Thyroid gland (tissue), 4 donors: ENCODE measurements at regions not wholly inside any gene's neighbourhood (a gene's known extent, or its start where the extent isn't known, plus 50 kb on each side); places are given as distances from the start of the nearest gene placed in this dataset. TPM values are rescaled to one million over a fixed set of nuclear protein-coding genes. Genes with fewer than 3 reads are reported as not detected.

Experiments
- DNase-seq, 2 donors: peaks; one replicate each; pipeline ENCODE4 v3.0.0-alpha.2; 2019
- H3K27ac ChIP-seq, 3 donors: fragments of 200-600 bp; sonication (generic); 1 replicate in 2 of 3; 2 replicates in 1 of 3; pipeline ENCODE4 v1.5.1; 2016 to 2019; ENCODE audit warnings: mild to moderate bottlenecking in 1 of 3, moderate library complexity in 1 of 3
- H3K27me3 ChIP-seq: fragments of 200-600 bp; sonication (generic); one replicate; pipeline ENCODE4 v1.5.1; 2019
- H3K36me3 ChIP-seq, 2 donors: fragments of 200-600 bp; sonication (generic); one replicate each; pipeline ENCODE4 v1.5.1; 2016 to 2019
- H3K4me1 ChIP-seq, 2 donors: fragments of 200-600 bp; sonication (generic); one replicate each; pipeline ENCODE4 v1.5.1; 2017 to 2019
- H3K4me3 ChIP-seq, 3 donors: fragments of 200-600 bp; sonication (generic); replicated peaks in 1 of 3; 1 replicate in 2 of 3; 2 replicates in 1 of 3; pipeline ENCODE4 v1.5.1; 2016; ENCODE audit warnings: mild to moderate bottlenecking in 1 of 3
- H3K9me3 ChIP-seq: fragments of 200-600 bp; sonication (generic); one replicate; pipeline ENCODE4 v1.5.1; 2017
- POLR2A ChIP-seq, 2 donors: fragments of 450-650 bp; IDR thresholded peaks; one replicate each; pipeline ENCODE4 v1.6.1; 2017; ENCODE audit warnings: antibody characterized with exemption in 2 of 2, mild to moderate bottlenecking in 2 of 2, moderate library complexity in 1 of 2
- WGBS, 2 donors: methylation state at CpG; one replicate each; pipeline ENCODE4 v1.1.5; 2017; 5-methylcytosine and 5-hydroxymethylcytosine counted together
- intact Hi-C: fragments of 100-400 bp; cut with DNase I; formaldehyde crosslinking; loops from one replicate; pipeline ENCODE4 v1.15.1; 2023
- microRNA counts, 2 donors: library from miRNA; unstranded; fragments of <30 nt; microRNA quantifications; one replicate each; lab custom pipeline; 2016 to 2017
- microRNA-seq: library from miRNA; unstranded; fragments of <30 nt; microRNA quantifications from one replicate; pipeline ENCODE4, GENCODE V29; 2016
- small RNA-seq: library from RNA; depleted of rRNA; stranded (forward); fragments of <200 nt; gene quantifications from one replicate; pipeline ENCODE3, GENCODE V24; 2016
- TF ChIP-seq, protein P1 (sequence below), 6 experiments: fragments of 200-600 bp in 3 of 6; fragments of 450-650 bp in 3 of 6; sonication (generic) in 3 of 6; IDR thresholded peaks; one replicate each; pipeline ENCODE4 v1.5.1; 2016 to 2019; ENCODE audit warnings: antibody characterized with exemption in 6 of 6, mild to moderate bottlenecking in 2 of 6, inconsistent platforms in 1 of 6, moderate library complexity in 1 of 6

- intact Hi-C loops: no loop called here
- Histone ChIP-seq H3K27ac (no peak overlapping the region), H3K36me3 (no peaks in the 10 kb centered on the region), H3K27me3 (no peaks in the 10 kb centered on the region), H3K4me1 (no peaks in the 10 kb centered on the region), H3K9me3 (no peaks in the 10 kb centered on the region), H3K4me3 (no peak overlapping the region)
- DNase-seq: no peak
- TF ChIP-seq, protein P1, sequence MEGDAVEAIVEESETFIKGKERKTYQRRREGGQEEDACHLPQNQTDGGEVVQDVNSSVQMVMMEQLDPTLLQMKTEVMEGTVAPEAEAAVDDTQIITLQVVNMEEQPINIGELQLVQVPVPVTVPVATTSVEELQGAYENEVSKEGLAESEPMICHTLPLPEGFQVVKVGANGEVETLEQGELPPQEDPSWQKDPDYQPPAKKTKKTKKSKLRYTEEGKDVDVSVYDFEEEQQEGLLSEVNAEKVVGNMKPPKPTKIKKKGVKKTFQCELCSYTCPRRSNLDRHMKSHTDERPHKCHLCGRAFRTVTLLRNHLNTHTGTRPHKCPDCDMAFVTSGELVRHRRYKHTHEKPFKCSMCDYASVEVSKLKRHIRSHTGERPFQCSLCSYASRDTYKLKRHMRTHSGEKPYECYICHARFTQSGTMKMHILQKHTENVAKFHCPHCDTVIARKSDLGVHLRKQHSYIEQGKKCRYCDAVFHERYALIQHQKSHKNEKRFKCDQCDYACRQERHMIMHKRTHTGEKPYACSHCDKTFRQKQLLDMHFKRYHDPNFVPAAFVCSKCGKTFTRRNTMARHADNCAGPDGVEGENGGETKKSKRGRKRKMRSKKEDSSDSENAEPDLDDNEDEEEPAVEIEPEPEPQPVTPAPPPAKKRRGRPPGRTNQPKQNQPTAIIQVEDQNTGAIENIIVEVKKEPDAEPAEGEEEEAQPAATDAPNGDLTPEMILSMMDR (IDR thresholded peaks at IDR 0.05): no peak
- TF ChIP-seq POLR2A (IDR thresholded peaks at IDR 0.05): no peak
- WGBS, 2 donors: 77 to 84% methylated on average over 12 of the region's 12 CpGs
These were observed 56.5 kb upstream of the HAND1 start for GRCh38 chr5:154534457-154535050.

GRCh38 chr5:154529282-154529681 is 51.3 kb upstream of the HAND1 start:
- no peaks in the 10 kb centered on the region for H3K27me3 ChIP-seq
- no peak for DNase-seq
- no peaks in the 10 kb centered on the region for H3K9me3 ChIP-seq
- H3K4me1 ChIP-seq: no peaks in the 10 kb centered on the region
- H3K27ac ChIP-seq: no peak overlapping the region
- TF ChIP-seq, protein P1 (IDR thresholded peaks at IDR 0.05): no peak
- TF ChIP-seq POLR2A (IDR thresholded peaks at IDR 0.05): no peak
- no peak overlapping the region for H3K4me3 ChIP-seq
- intact Hi-C loops: no loop called here
- no peaks in the 10 kb centered on the region for H3K36me3 ChIP-seq
- 98 to 100% methylated on average over 1 of the region's 1 CpG for WGBS, 2 donors

DNA sequence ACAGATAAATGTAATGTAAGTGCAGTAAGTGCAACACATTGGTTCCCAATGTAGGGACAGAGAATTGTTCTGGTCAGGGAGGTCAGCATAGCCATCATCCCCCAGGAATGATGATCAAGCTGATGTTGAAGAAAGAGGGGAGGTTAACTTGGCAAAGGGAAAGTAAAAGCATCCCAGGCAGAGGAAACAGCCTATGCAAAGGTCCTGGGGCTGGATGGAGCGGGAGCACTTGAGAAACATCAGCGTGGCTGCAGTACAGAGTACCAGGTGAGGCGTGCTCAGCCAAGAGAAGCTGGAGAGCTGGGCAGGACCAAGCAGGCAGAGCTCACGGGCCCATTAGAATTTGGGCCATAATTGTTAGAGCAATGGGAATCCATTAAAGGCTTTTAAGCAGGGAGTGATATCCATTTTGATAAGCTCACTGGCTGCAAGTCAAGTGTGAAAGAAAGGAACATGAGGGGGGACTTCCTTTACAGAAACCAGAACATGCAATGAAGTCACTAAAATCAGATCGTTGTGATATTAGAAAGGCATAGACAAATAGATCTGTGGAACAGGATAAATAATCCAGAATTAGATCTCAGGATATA is 50.1 kb upstream of the HAND1 start:
- no peak for TF ChIP-seq POLR2A (IDR thresholded peaks at IDR 0.05)
- TF ChIP-seq, protein P1 (IDR thresholded peaks at IDR 0.05): no peak
- Histone ChIP-seq H3K4me1 (no peaks in the 10 kb centered on the region), H3K4me3 (no peak overlapping the region), H3K27me3 (no peaks in the 10 kb centered on the region), H3K9me3 (no peaks in the 10 kb centered on the region), H3K27ac (no peak overlapping the region), H3K36me3 (no peaks in the 10 kb centered on the region)
- 68 to 76% methylated on average over 5 of the region's 5 CpGs for WGBS, 2 donors
- DNase-seq: no peak
- intact Hi-C loops: no loop called here

MicroRNA genes in the stretch of these regions (microRNA counts, 767-probe panel; counts per million panel counts)
- 0 to 1,626 counts per million in 2 donors for microRNA hsa-miR-1303 (lab: Ali Mortazavi, UCI)
- microRNA hsa-miR-3141 (lab: Ali Mortazavi, UCI): 0 counts per million in 2 donors

Small RNA genes in the stretch of these regions (microRNA-seq; reads per million reads assigned to microRNA genes)
- not detected for gene MIR1303
- gene MIR3141: not detected

Small RNA genes in the stretch of these regions (small RNA-seq; reads per million reads assigned to genes)
- not detected for gene MIR1303
- not detected for gene MIR3141
